Keratinocyte (primary cell): ENCODE measurements at regions not wholly inside any gene's neighbourhood (a gene's known extent, or its start where the extent isn't known, plus 50 kb on each side); places are given as distances from the start of the nearest gene placed in this dataset.

Source experiments
- DNase-seq: peaks from one replicate; pipeline ENCODE4 v3.0.0-alpha.2; 2011; ENCODE audit warnings: low read depth, missing footprints, low spot score
- FAIRE-seq: peaks from 2 replicates; lab custom pipeline; 2011; peaks lifted over from hg19 to GRCh38; lab: Jason Lieb, UNC
- H2AFZ ChIP-seq: 2 replicates; pipeline ENCODE4 v1.6.0; 2012; ENCODE audit warnings: low read length, control low read depth, inconsistent platforms; ENCODE audit not compliant: control insufficient read depth
- H3K27ac ChIP-seq: 2 replicates; pipeline ENCODE4 v1.5.1; 2011; ENCODE audit warnings: low read length; ENCODE audit not compliant: control insufficient read depth, insufficient read depth
- H3K27me3 ChIP-seq: 3 replicates; pipeline ENCODE4 v1.6.0; 2011; ENCODE audit warnings: low read length; ENCODE audit not compliant: control insufficient read depth, insufficient read depth; ENCODE audit errors: extremely low read depth
- H3K36me3 ChIP-seq, 2 experiments: 2 replicates in 1 of 2; 3 replicates in 1 of 2; pipeline ENCODE4 v1.5.1; 2011; ENCODE audit warnings: low read length in 2 of 2, mild to moderate bottlenecking in 1 of 2; ENCODE audit not compliant: control insufficient read depth in 2 of 2, insufficient read depth in 2 of 2; ENCODE audit errors: extremely low read depth in 1 of 2
- H3K4me1 ChIP-seq: 3 replicates; pipeline ENCODE4 v1.5.1; 2011; ENCODE audit warnings: low read length; ENCODE audit not compliant: control insufficient read depth, insufficient read depth; ENCODE audit errors: extremely low read depth
- H3K4me2 ChIP-seq: 3 replicates; pipeline ENCODE4 v1.6.0; 2011; ENCODE audit warnings: low read depth, low read length; ENCODE audit not compliant: control insufficient read depth, insufficient read depth; ENCODE audit errors: extremely low read depth
- H3K4me3 ChIP-seq, 3 experiments: fragments of 200-600 bp in 1 of 3; sonication (generic) in 1 of 3; 2 replicates in 2 of 3; 3 replicates in 1 of 3; pipeline ENCODE4 v1.5.1; 2011 to 2016; ENCODE audit warnings: low read length in 3 of 3, mild to moderate bottlenecking in 3 of 3, control low read depth in 2 of 3, inconsistent platforms in 1 of 3, low read depth in 1 of 3, mixed read lengths in 1 of 3, mixed run types in 1 of 3, moderate library complexity in 1 of 3; ENCODE audit not compliant: control insufficient read depth in 2 of 3, insufficient read depth in 2 of 3; ENCODE audit errors: extremely low read depth in 1 of 3
- H3K79me2 ChIP-seq: 2 replicates; pipeline ENCODE4 v1.6.0; 2012; ENCODE audit warnings: low read length; ENCODE audit not compliant: control insufficient read depth, insufficient read depth
- H3K9ac ChIP-seq: 3 replicates; pipeline ENCODE4 v1.6.0; 2011; ENCODE audit warnings: low read length; ENCODE audit not compliant: control insufficient read depth, insufficient read depth; ENCODE audit errors: extremely low read depth
- H3K9me1 ChIP-seq: 3 replicates; pipeline ENCODE4 v1.6.0; 2011; ENCODE audit warnings: low read length; ENCODE audit not compliant: control insufficient read depth, insufficient read depth; ENCODE audit errors: extremely low read depth
- H3K9me3 ChIP-seq: 2 replicates; pipeline ENCODE4 v1.5.1; 2012; ENCODE audit warnings: low read depth, low read length; ENCODE audit not compliant: control insufficient read depth
- H4K20me1 ChIP-seq: 3 replicates; pipeline ENCODE4 v1.6.0; 2011; ENCODE audit warnings: low read length; ENCODE audit not compliant: control insufficient read depth, insufficient read depth; ENCODE audit errors: extremely low read depth
- EZH2 ChIP-seq: IDR thresholded peaks from one replicate; pipeline ENCODE4 v1.6.1; 2012; ENCODE audit warnings: inconsistent platforms, mild to moderate bottlenecking, low read length, moderate library complexity
- dilution Hi-C: fragments of 300-500 bp; cut with MboI; formaldehyde crosslinking; loops from one replicate; pipeline ENCODE4 v1.7.0; 2020; ENCODE audit warnings: low sequenced_read_pairs; ENCODE audit not compliant: extremely low pct_ligation_motif_present
- TF ChIP-seq, protein P1 (sequence below), 3 experiments: IDR thresholded peaks in 1 of 3; conservative IDR thresholded peaks in 1 of 3; optimal IDR thresholded peaks in 1 of 3; 2 replicates in 2 of 3; 3 replicates in 1 of 3; pipeline versions ENCODE3 to v1.5.1; 2011; ENCODE audit warnings: low read length in 3 of 3, mild to moderate bottlenecking in 3 of 3, moderate library complexity in 2 of 3, control low read depth in 1 of 3, inconsistent platforms in 1 of 3; ENCODE audit not compliant: insufficient read depth in 2 of 3; ENCODE audit errors: extremely low read depth in 1 of 3

- Histone ChIP-seq H3K4me2 (no peak overlapping the region), H3K4me3 (no peak overlapping the region), H3K9me3 (peaks cover 22% of the 10 kb centered on the region), H4K20me1 (no peaks in the 10 kb centered on the region), H2AFZ (no peak overlapping the region), H3K27me3 (no peaks in the 10 kb centered on the region), H3K4me1 (no peaks in the 10 kb centered on the region), H3K9ac (no peak overlapping the region), H3K27ac (no peak overlapping the region), H3K9me1 (no peaks in the 10 kb centered on the region), H3K79me2 (no peaks in the 10 kb centered on the region), H3K36me3 (no peaks in the 10 kb centered on the region)
- DNase-seq (no peak), FAIRE-seq (no peak)
- TF ChIP-seq, protein P1, sequence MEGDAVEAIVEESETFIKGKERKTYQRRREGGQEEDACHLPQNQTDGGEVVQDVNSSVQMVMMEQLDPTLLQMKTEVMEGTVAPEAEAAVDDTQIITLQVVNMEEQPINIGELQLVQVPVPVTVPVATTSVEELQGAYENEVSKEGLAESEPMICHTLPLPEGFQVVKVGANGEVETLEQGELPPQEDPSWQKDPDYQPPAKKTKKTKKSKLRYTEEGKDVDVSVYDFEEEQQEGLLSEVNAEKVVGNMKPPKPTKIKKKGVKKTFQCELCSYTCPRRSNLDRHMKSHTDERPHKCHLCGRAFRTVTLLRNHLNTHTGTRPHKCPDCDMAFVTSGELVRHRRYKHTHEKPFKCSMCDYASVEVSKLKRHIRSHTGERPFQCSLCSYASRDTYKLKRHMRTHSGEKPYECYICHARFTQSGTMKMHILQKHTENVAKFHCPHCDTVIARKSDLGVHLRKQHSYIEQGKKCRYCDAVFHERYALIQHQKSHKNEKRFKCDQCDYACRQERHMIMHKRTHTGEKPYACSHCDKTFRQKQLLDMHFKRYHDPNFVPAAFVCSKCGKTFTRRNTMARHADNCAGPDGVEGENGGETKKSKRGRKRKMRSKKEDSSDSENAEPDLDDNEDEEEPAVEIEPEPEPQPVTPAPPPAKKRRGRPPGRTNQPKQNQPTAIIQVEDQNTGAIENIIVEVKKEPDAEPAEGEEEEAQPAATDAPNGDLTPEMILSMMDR (optimal IDR thresholded peaks at IDR 0.05 in 1 of 3, IDR thresholded peaks at IDR 0.05 in 1 of 3, conservative IDR thresholded peaks at IDR 0.05 in 1 of 3; ENCODE audit: extremely low read depth in 1 of 3, insufficient read depth in 2 of 3, low read length in 3 of 3) = no peak
- no peak for TF ChIP-seq EZH2
- dilution Hi-C loops = no loop called here
Observed at GRCh38 chr7:63042730-63043511, 955.7 kb upstream of the ZNF722 start.

- no peak for FAIRE-seq
Observed at GRCh38 chr7:63043657-63044543, 954.7 kb upstream of the ZNF722 start.

More at GRCh38 chr7:63043657-63044543, 954.7 kb upstream of the ZNF722 start:
- H3K4me1 ChIP-seq = no peaks in the 10 kb centered on the region
- dilution Hi-C loops = no loop called here
- H3K27ac ChIP-seq = no peak overlapping the region
- no peaks in the 10 kb centered on the region for H3K27me3 ChIP-seq
- no peak overlapping the region for H3K9ac ChIP-seq
- peaks cover 17% of the 10 kb centered on the region for H3K9me3 ChIP-seq
- H4K20me1 ChIP-seq = no peaks in the 10 kb centered on the region
- no peak for DNase-seq
- no peak overlapping the region for H3K4me2 ChIP-seq
- TF ChIP-seq, protein P1 (optimal IDR thresholded peaks at IDR 0.05 in 1 of 3, IDR thresholded peaks at IDR 0.05 in 1 of 3, conservative IDR thresholded peaks at IDR 0.05 in 1 of 3; ENCODE audit: extremely low read depth in 1 of 3, insufficient read depth in 2 of 3, low read length in 3 of 3) = no peak
- TF ChIP-seq EZH2 = no peak
- H2AFZ ChIP-seq = no peak overlapping the region
- H3K9me1 ChIP-seq = no peaks in the 10 kb centered on the region
- no peaks in the 10 kb centered on the region for H3K79me2 ChIP-seq
- H3K4me3 ChIP-seq = no peak overlapping the region
- H3K36me3 ChIP-seq = no peaks in the 10 kb centered on the region
